HepG2 (cell line): ENCODE measurements at regions not wholly inside any gene's neighbourhood (a gene's known extent, or its start where the extent isn't known, plus 50 kb on each side); places are given as distances from the start of the nearest gene placed in this dataset.

ENCODE experiments used
- ATAC-seq: fragments of 200-7000 bp; cut with Tn5 transposase; 3 replicates; pipeline ENCODE4 v1.9.1; 2020; ENCODE audit warnings: mild to moderate bottlenecking, moderate library complexity
- BruUV-seq: library from RNA; stranded (reverse); fragments of 400-500 nt; replicated peaks from 2 replicates; lab custom pipeline; 2021; lab: Mats Ljungman, UMichigan
- CTCF ChIA-PET: fragments of 300-600 bp; formaldehyde crosslinking; extraction: SDS; loops from one replicate; lab custom pipeline; 2021; ENCODE audit warnings: low total read pairs, inconsistent platforms, low intra/inter-chr PET ratio; lab: Yijun Ruan, JAX
- POLR2A ChIA-PET: fragments of 350-600 bp; sonication (Branson Sonifier 250); formaldehyde crosslinking; loops from one replicate; lab custom pipeline; 2020; ENCODE audit warnings: antibody characterized with exemption, inconsistent platforms; lab: Yijun Ruan, JAX
- DNase-seq: peaks from one replicate; pipeline ENCODE4 v3.0.0-alpha.2; 2015; ENCODE audit warnings: low spot score
- FAIRE-seq: peaks from 3 replicates; lab custom pipeline; 2011; peaks lifted over from hg19 to GRCh38; lab: Jason Lieb, UNC
- H2AFZ ChIP-seq: one replicate; pipeline ENCODE4 v1.6.1; 2011; ENCODE audit warnings: low read length, inconsistent platforms
- H3K27ac ChIP-seq: fragments of 300-600 bp; 3 replicates; pipeline ENCODE4 v1.8.0; 2011; ENCODE audit warnings: mixed run types, mild to moderate bottlenecking, mixed read lengths, low read length, inconsistent platforms; ENCODE audit not compliant: insufficient read depth; ENCODE audit errors: extremely low read length
- H3K27me3 ChIP-seq, 2 experiments: fragments of 200-600 bp in 1 of 2; 2 replicates in 1 of 2; 3 replicates in 1 of 2; pipeline versions ENCODE4 v1.6.0 to v1.8.0; 2011; ENCODE audit warnings: low read length in 2 of 2, mild to moderate bottlenecking in 2 of 2, moderate library complexity in 2 of 2, inconsistent platforms in 1 of 2; ENCODE audit not compliant: insufficient read depth in 2 of 2, control insufficient read depth in 1 of 2
- H3K36me3 ChIP-seq, 2 experiments: fragments of 200-600 bp in 1 of 2; replicated peaks in 1 of 2; 2 replicates in 1 of 2; 3 replicates in 1 of 2; pipeline versions ENCODE4 v1.5.1 to v1.8.0; 2011; ENCODE audit warnings: low read length in 2 of 2, inconsistent platforms in 1 of 2; ENCODE audit not compliant: insufficient read depth in 2 of 2, control insufficient read depth in 1 of 2
- H3K4me1 ChIP-seq: 2 replicates; pipeline ENCODE4 v1.5.1; 2012; ENCODE audit warnings: low read length, inconsistent platforms; ENCODE audit not compliant: insufficient read depth
- H3K4me2 ChIP-seq: 2 replicates; pipeline ENCODE4 v1.6.0; 2011; ENCODE audit warnings: low read depth, low read length, inconsistent platforms
- H3K4me3 ChIP-seq, 3 experiments: fragments of 200-600 bp in 1 of 3; sonication (generic), shearing (Covaris generic) in 1 of 3; replicated peaks in 1 of 3; 2 replicates each; pipeline ENCODE4 v1.5.1; 2011 to 2016; ENCODE audit warnings: low read length in 3 of 3, inconsistent platforms in 2 of 3, low read depth in 2 of 3, mild to moderate bottlenecking in 2 of 3, control low read depth in 1 of 3, mixed read lengths in 1 of 3; ENCODE audit not compliant: insufficient read depth in 1 of 3
- H3K79me2 ChIP-seq: one replicate; pipeline ENCODE4 v1.6.1; 2011; ENCODE audit warnings: low read length, inconsistent platforms; ENCODE audit not compliant: insufficient read depth
- H3K9ac ChIP-seq: 2 replicates; pipeline ENCODE4 v1.6.0; 2011; ENCODE audit warnings: mild to moderate bottlenecking, low read depth, low read length, inconsistent platforms; ENCODE audit not compliant: insufficient read depth
- H3K9me3 ChIP-seq: 2 replicates; pipeline ENCODE4 v1.5.1; 2012; ENCODE audit warnings: mild to moderate bottlenecking, low read length
- H4K20me1 ChIP-seq: 2 replicates; pipeline ENCODE4 v1.6.0; 2011; ENCODE audit warnings: inconsistent platforms, mild to moderate bottlenecking, low read length, moderate library complexity; ENCODE audit not compliant: insufficient read depth
- ATF2 ChIP-seq: sonication (generic); formaldehyde crosslinking; IDR thresholded peaks from 2 replicates; pipeline ENCODE4 v1.4.0; 2020; ENCODE audit warnings: missing genetic modification reagents
- FUBP1 ChIP-seq: sonication (generic); formaldehyde crosslinking; IDR thresholded peaks from 2 replicates; pipeline ENCODE4 v1.5.1; 2020; ENCODE audit warnings: missing genetic modification reagents, mild to moderate bottlenecking, borderline replicate concordance
- GPBP1L1 ChIP-seq: sonication (generic); formaldehyde crosslinking; IDR thresholded peaks from 2 replicates; pipeline ENCODE4 v1.5.0; 2020; ENCODE audit warnings: mild to moderate bottlenecking, missing genetic modification reagents
- SSRP1 ChIP-seq: IDR thresholded peaks from 2 replicates; pipeline ENCODE4 v1.6.1; 2016; ENCODE audit warnings: control low read depth
- ZNF230 ChIP-seq: sonication (generic); formaldehyde crosslinking; IDR thresholded peaks from 2 replicates; pipeline ENCODE4 v1.4.0; 2020; ENCODE audit warnings: mild to moderate bottlenecking, missing genetic modification reagents
- WGBS: methylation state at CpG from one replicate; pipeline ENCODE4 v1.1.6; 2017; ENCODE audit warnings: low lambda C conversion rate; 5-methylcytosine and 5-hydroxymethylcytosine counted together
- in situ Hi-C: cut with HindIII; loops from 2 replicates; pipeline ENCODE4 v1.10.0; 2017; ENCODE audit warnings: low pct_unique_long_range_greater_than_20kb; ENCODE audit not compliant: extremely low pct_ligation_motif_present
- intact Hi-C: fragments of 100-400 bp; cut with micrococcal nuclease; formaldehyde crosslinking; loops from one replicate; pipeline ENCODE4 v1.10.0; 2022; ENCODE audit not compliant: unreplicated experiment
- TF ChIP-seq, protein P1 (sequence below): sonication (generic); formaldehyde crosslinking; IDR thresholded peaks from 2 replicates; pipeline ENCODE4 v1.8.0; 2022; ENCODE audit warnings: mild to moderate bottlenecking, missing genetic modification reagents
- TF ChIP-seq, protein P2 (sequence below): sonication (generic); formaldehyde crosslinking; IDR thresholded peaks from 2 replicates; pipeline ENCODE4 v1.4.0; 2020; ENCODE audit warnings: low read depth, mild to moderate bottlenecking, missing genetic modification reagents
- TF ChIP-seq, protein P3 (sequence below): sonication (generic); formaldehyde crosslinking; IDR thresholded peaks from 2 replicates; pipeline ENCODE4 v1.4.0; 2020; ENCODE audit warnings: missing genetic modification reagents

DNA sequence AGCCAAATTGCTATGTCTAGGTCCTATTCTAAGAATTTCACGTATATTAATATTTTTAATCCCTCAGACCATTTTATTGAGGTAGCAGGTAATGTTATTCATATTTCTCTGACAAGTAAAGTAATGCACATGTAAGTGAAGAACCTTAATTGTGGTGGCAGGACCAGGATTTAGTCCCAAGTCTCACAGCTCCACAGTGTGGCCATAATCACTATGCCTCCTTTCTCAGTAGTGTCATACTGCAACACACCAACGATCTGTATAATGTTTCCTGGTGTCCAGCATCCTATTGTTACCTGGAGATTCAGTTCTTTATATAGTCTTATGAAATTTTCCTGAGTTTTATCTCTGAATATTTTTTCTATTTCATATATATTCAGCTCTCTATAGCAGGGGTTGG, 340.3 kb downstream of the OLFM4 start:
- BruUV-seq, result no TSS peak
- intact Hi-C loops, result no loop called here
- no peaks in the 10 kb centered on the region for H3K79me2 ChIP-seq
- in situ Hi-C loops, result no loop called here
- CTCF ChIA-PET, result no interaction called here
- POLR2A ChIA-PET, result no interaction called here
- H3K27me3 ChIP-seq, result no peaks in the 10 kb centered on the region
- no peaks in the 10 kb centered on the region for H4K20me1 ChIP-seq
- whole genome bisulfite sequencing, result 4% methylated on average over 2 of the region's 2 CpGs
- no peaks in the 10 kb centered on the region for H3K36me3 ChIP-seq
- no peak for FAIRE-seq
- no peaks in the 10 kb centered on the region for H3K4me1 ChIP-seq
- TF ChIP-seq ZNF230 (CRISPR knock-in tag) (no peak), GPBP1L1 (CRISPR knock-in tag) (no peak), ATF2 (CRISPR knock-in tag) (no peak), FUBP1 (CRISPR knock-in tag) (no peak), SSRP1 (CRISPR knock-in tag) (no peak)
- TF ChIP-seq, protein P1, sequence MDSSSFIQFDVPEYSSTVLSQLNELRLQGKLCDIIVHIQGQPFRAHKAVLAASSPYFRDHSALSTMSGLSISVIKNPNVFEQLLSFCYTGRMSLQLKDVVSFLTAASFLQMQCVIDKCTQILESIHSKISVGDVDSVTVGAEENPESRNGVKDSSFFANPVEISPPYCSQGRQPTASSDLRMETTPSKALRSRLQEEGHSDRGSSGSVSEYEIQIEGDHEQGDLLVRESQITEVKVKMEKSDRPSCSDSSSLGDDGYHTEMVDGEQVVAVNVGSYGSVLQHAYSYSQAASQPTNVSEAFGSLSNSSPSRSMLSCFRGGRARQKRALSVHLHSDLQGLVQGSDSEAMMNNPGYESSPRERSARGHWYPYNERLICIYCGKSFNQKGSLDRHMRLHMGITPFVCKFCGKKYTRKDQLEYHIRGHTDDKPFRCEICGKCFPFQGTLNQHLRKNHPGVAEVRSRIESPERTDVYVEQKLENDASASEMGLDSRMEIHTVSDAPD, result no peak
- TF ChIP-seq, protein P2, sequence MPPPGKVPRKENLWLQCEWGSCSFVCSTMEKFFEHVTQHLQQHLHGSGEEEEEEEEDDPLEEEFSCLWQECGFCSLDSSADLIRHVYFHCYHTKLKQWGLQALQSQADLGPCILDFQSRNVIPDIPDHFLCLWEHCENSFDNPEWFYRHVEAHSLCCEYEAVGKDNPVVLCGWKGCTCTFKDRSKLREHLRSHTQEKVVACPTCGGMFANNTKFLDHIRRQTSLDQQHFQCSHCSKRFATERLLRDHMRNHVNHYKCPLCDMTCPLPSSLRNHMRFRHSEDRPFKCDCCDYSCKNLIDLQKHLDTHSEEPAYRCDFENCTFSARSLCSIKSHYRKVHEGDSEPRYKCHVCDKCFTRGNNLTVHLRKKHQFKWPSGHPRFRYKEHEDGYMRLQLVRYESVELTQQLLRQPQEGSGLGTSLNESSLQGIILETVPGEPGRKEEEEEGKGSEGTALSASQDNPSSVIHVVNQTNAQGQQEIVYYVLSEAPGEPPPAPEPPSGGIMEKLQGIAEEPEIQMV (CRISPR knock-in tag), result no peak
- TF ChIP-seq, protein P3, sequence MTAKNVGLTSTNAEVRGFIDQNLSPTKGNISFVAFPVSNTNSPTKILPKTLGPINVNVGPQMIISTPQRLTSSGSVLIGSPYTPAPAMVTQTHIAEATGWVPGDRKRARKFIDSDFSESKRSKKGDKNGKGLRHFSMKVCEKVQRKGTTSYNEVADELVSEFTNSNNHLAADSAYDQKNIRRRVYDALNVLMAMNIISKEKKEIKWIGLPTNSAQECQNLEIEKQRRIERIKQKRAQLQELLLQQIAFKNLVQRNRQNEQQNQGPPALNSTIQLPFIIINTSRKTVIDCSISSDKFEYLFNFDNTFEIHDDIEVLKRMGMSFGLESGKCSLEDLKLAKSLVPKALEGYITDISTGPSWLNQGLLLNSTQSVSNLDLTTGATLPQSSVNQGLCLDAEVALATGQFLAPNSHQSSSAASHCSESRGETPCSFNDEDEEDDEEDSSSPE (CRISPR knock-in tag), result no peak
- TF ChIP-seq, all 625 proteins: peak for 0
- no peak overlapping the region for H3K4me2 ChIP-seq
- no peak overlapping the region for H3K9ac ChIP-seq
- no peak overlapping the region for H2AFZ ChIP-seq
- ATAC-seq, result no peak
- no peak overlapping the region for H3K4me3 ChIP-seq
- no peak overlapping the region for H3K27ac ChIP-seq
- DNase-seq, result no peak
- 0 out of 2 replicates have a peak, but pooled peaks cover 7% of the 10 kb centered on the region for H3K9me3 ChIP-seq
